ENCODE measurements at regions not wholly inside any gene's neighbourhood (a gene's known extent, or its start where the extent isn't known, plus 50 kb on each side); places are given as distances from the start of the nearest gene placed in this dataset.

- TF ChIP-seq CTCF (IDR thresholded peaks at IDR 0.05) = no peak
- TF ChIP-seq POLR2A (IDR thresholded peaks at IDR 0.05; ENCODE audit: low read depth) = no peak
Measured at GRCh38 chr7:113610572-113610971, 308.2 kb downstream of the PPP1R3A start.

Data from esophagus muscularis mucosa (tissue), 3 donors.